ENCODE measurements at regions not wholly inside any gene's neighbourhood (a gene's known extent, or its start where the extent isn't known, plus 50 kb on each side); places are given as distances from the start of the nearest gene placed in this dataset.

GRCh38 chrX:67328476-67328875, 215.3 kb upstream of the AR start:
- no peak for TF ChIP-seq CTCF (IDR thresholded peaks at IDR 0.05)
- no peak for TF ChIP-seq POLR2A (IDR thresholded peaks at IDR 0.05)
- no peak for TF ChIP-seq POLR2AphosphoS5 (IDR thresholded peaks at IDR 0.05)

All from breast epithelium (tissue), 3 donors.